ENCODE measurements at regions not wholly inside any gene's neighbourhood (a gene's known extent, or its start where the extent isn't known, plus 50 kb on each side); places are given as distances from the start of the nearest gene placed in this dataset.

- peaks cover 7% of the 10 kb centered on the region for H3K27me3 ChIP-seq (ENCODE audit: control insufficient read depth, insufficient read depth, low read length)
- no peaks in the 10 kb centered on the region for H3K36me3 ChIP-seq (ENCODE audit: insufficient read depth, low read length)
- no peak overlapping the region for H3K4me2 ChIP-seq (ENCODE audit: low read length)
- no peaks in the 10 kb centered on the region for H3K9me3 ChIP-seq (replicated peaks; ENCODE audit: low read length)
- H3K9ac ChIP-seq (ENCODE audit: low read depth, low read length) = no peak overlapping the region
- H3K4me3 ChIP-seq (ENCODE audit: low read length) = no peak overlapping the region
- H3K4me1 ChIP-seq (ENCODE audit: control insufficient read depth, insufficient read depth, low read length) = no peaks in the 10 kb centered on the region
These were observed 55.2 kb downstream of the TTC32 start for GRCh38 chr2:19846567-19846966.

GRCh38 chr2:19846030-19846429, 55.8 kb downstream of the TTC32 start:
- H3K4me2 ChIP-seq (ENCODE audit: low read length) = no peak overlapping the region
- no peak overlapping the region for H3K9ac ChIP-seq (ENCODE audit: low read depth, low read length)
- H3K4me3 ChIP-seq (ENCODE audit: low read length) = no peak overlapping the region
- no peaks in the 10 kb centered on the region for H3K36me3 ChIP-seq (ENCODE audit: insufficient read depth, low read length)
- no peaks in the 10 kb centered on the region for H3K4me1 ChIP-seq (ENCODE audit: control insufficient read depth, insufficient read depth, low read length)
- H3K27me3 ChIP-seq (ENCODE audit: control insufficient read depth, insufficient read depth, low read length) = peaks cover 7% of the 10 kb centered on the region
- no peaks in the 10 kb centered on the region for H3K9me3 ChIP-seq (replicated peaks; ENCODE audit: low read length)

- Histone ChIP-seq H3K9me3 (replicated peaks; ENCODE audit: low read length) (no peaks in the 10 kb centered on the region), H3K4me2 (ENCODE audit: low read length) (no peak overlapping the region), H3K4me3 (ENCODE audit: low read length) (no peak overlapping the region), H3K27me3 (ENCODE audit: control insufficient read depth, insufficient read depth, low read length) (peaks cover 7% of the 10 kb centered on the region), H3K9ac (ENCODE audit: low read depth, low read length) (no peak overlapping the region), H3K36me3 (ENCODE audit: insufficient read depth, low read length) (no peaks in the 10 kb centered on the region), H3K4me1 (ENCODE audit: control insufficient read depth, insufficient read depth, low read length) (no peaks in the 10 kb centered on the region)
These were observed 56.4 kb downstream of the TTC32 start for GRCh38 chr2:19845323-19845920.

- H3K9ac ChIP-seq (ENCODE audit: low read depth, low read length) = no peak overlapping the region
- peaks cover 7% of the 10 kb centered on the region for H3K27me3 ChIP-seq (ENCODE audit: control insufficient read depth, insufficient read depth, low read length)
- no peaks in the 10 kb centered on the region for H3K4me1 ChIP-seq (ENCODE audit: control insufficient read depth, insufficient read depth, low read length)
- no peaks in the 10 kb centered on the region for H3K36me3 ChIP-seq (ENCODE audit: insufficient read depth, low read length)
- H3K4me3 ChIP-seq (ENCODE audit: low read length) = no peak overlapping the region
- no peaks in the 10 kb centered on the region for H3K9me3 ChIP-seq (replicated peaks; ENCODE audit: low read length)
- H3K4me2 ChIP-seq (ENCODE audit: low read length) = no peak overlapping the region
These were observed 57.0 kb downstream of the TTC32 start for GRCh38 chr2:19844750-19845149.

- Histone ChIP-seq H3K4me2 (ENCODE audit: low read length) (no peak overlapping the region), H3K4me1 (ENCODE audit: control insufficient read depth, insufficient read depth, low read length) (no peaks in the 10 kb centered on the region), H3K27me3 (ENCODE audit: control insufficient read depth, insufficient read depth, low read length) (peaks cover 7% of the 10 kb centered on the region), H3K9me3 (replicated peaks; ENCODE audit: low read length) (no peaks in the 10 kb centered on the region), H3K4me3 (ENCODE audit: low read length) (no peak overlapping the region), H3K9ac (ENCODE audit: low read depth, low read length) (no peak overlapping the region), H3K36me3 (ENCODE audit: insufficient read depth, low read length) (no peaks in the 10 kb centered on the region)
These were observed 57.7 kb downstream of the TTC32 start for GRCh38 chr2:19843992-19844515.

- Histone ChIP-seq H3K9me3 (replicated peaks; ENCODE audit: low read length) (no peaks in the 10 kb centered on the region), H3K4me1 (ENCODE audit: control insufficient read depth, insufficient read depth, low read length) (no peaks in the 10 kb centered on the region), H3K9ac (ENCODE audit: low read depth, low read length) (no peak overlapping the region), H3K27me3 (ENCODE audit: control insufficient read depth, insufficient read depth, low read length) (peaks cover 7% of the 10 kb centered on the region), H3K4me2 (ENCODE audit: low read length) (no peak overlapping the region), H3K36me3 (ENCODE audit: insufficient read depth, low read length) (no peaks in the 10 kb centered on the region), H3K4me3 (ENCODE audit: low read length) (no peak overlapping the region)
These were observed 59.7 kb downstream of the TTC32 start for GRCh38 chr2:19841918-19842693.

- H3K36me3 ChIP-seq (ENCODE audit: insufficient read depth, low read length) = no peaks in the 10 kb centered on the region
- no peak overlapping the region for H3K4me3 ChIP-seq (ENCODE audit: low read length)
- H3K4me2 ChIP-seq (ENCODE audit: low read length) = no peak overlapping the region
- H3K9me3 ChIP-seq (replicated peaks; ENCODE audit: low read length) = no peaks in the 10 kb centered on the region
- no peaks in the 10 kb centered on the region for H3K4me1 ChIP-seq (ENCODE audit: control insufficient read depth, insufficient read depth, low read length)
- no peaks in the 10 kb centered on the region for H3K27me3 ChIP-seq (ENCODE audit: control insufficient read depth, insufficient read depth, low read length)
- H3K9ac ChIP-seq (ENCODE audit: low read depth, low read length) = no peak overlapping the region
These were observed 62.3 kb downstream of the TTC32 start for GRCh38 chr2:19839438-19839837.

- Histone ChIP-seq H3K4me2 (ENCODE audit: low read length) (no peak overlapping the region), H3K4me1 (ENCODE audit: control insufficient read depth, insufficient read depth, low read length) (no peaks in the 10 kb centered on the region), H3K4me3 (ENCODE audit: low read length) (no peak overlapping the region), H3K36me3 (ENCODE audit: insufficient read depth, low read length) (no peaks in the 10 kb centered on the region), H3K9ac (ENCODE audit: low read depth, low read length) (no peak overlapping the region), H3K27me3 (ENCODE audit: control insufficient read depth, insufficient read depth, low read length) (no peaks in the 10 kb centered on the region), H3K9me3 (replicated peaks; ENCODE audit: low read length) (no peaks in the 10 kb centered on the region)
These were observed 63.2 kb downstream of the TTC32 start for GRCh38 chr2:19838616-19839015.

GRCh38 chr2:19837235-19837766, 64.5 kb downstream of the TTC32 start:
- Histone ChIP-seq H3K9ac (ENCODE audit: low read depth, low read length) (no peak overlapping the region), H3K36me3 (ENCODE audit: insufficient read depth, low read length) (no peaks in the 10 kb centered on the region), H3K27me3 (ENCODE audit: control insufficient read depth, insufficient read depth, low read length) (no peaks in the 10 kb centered on the region), H3K4me2 (ENCODE audit: low read length) (no peak overlapping the region), H3K4me3 (ENCODE audit: low read length) (no peak overlapping the region), H3K9me3 (replicated peaks; ENCODE audit: low read length) (no peaks in the 10 kb centered on the region), H3K4me1 (ENCODE audit: control insufficient read depth, insufficient read depth, low read length) (no peaks in the 10 kb centered on the region)

- no peaks in the 10 kb centered on the region for H3K4me1 ChIP-seq (ENCODE audit: control insufficient read depth, insufficient read depth, low read length)
- H3K9ac ChIP-seq (ENCODE audit: low read depth, low read length) = no peak overlapping the region
- no peaks in the 10 kb centered on the region for H3K27me3 ChIP-seq (ENCODE audit: control insufficient read depth, insufficient read depth, low read length)
- no peaks in the 10 kb centered on the region for H3K9me3 ChIP-seq (replicated peaks; ENCODE audit: low read length)
- no peaks in the 10 kb centered on the region for H3K36me3 ChIP-seq (ENCODE audit: insufficient read depth, low read length)
- no peak overlapping the region for H3K4me2 ChIP-seq (ENCODE audit: low read length)
- H3K4me3 ChIP-seq (ENCODE audit: low read length) = no peak overlapping the region
These were observed 66.0 kb downstream of the TTC32 start for GRCh38 chr2:19835781-19836281.

GRCh38 chr2:19833978-19834377, 67.8 kb downstream of the TTC32 start:
- H3K27me3 ChIP-seq (ENCODE audit: control insufficient read depth, insufficient read depth, low read length) = no peaks in the 10 kb centered on the region
- H3K4me2 ChIP-seq (ENCODE audit: low read length) = no peak overlapping the region
- H3K9me3 ChIP-seq (replicated peaks; ENCODE audit: low read length) = no peaks in the 10 kb centered on the region
- H3K9ac ChIP-seq (ENCODE audit: low read depth, low read length) = no peak overlapping the region
- no peak overlapping the region for H3K4me3 ChIP-seq (ENCODE audit: low read length)
- no peaks in the 10 kb centered on the region for H3K4me1 ChIP-seq (ENCODE audit: control insufficient read depth, insufficient read depth, low read length)
- H3K36me3 ChIP-seq (ENCODE audit: insufficient read depth, low read length) = no peaks in the 10 kb centered on the region

All from skeletal muscle satellite cell (primary cell).